ENCODE measurements at regions not wholly inside any gene's neighbourhood (a gene's known extent, or its start where the extent isn't known, plus 50 kb on each side); places are given as distances from the start of the nearest gene placed in this dataset.

GRCh38 chr3:168394439-168394838 lies 298.7 kb upstream of the GOLIM4 start:
- TF ChIP-seq CTCF (IDR thresholded peaks at IDR 0.05; ENCODE audit: poor library complexity) (no peak), EZH2 (IDR thresholded peaks at IDR 0.05; ENCODE audit: borderline replicate concordance) (no peak), EZH2phosphoT487 (IDR thresholded peaks at IDR 0.05; ENCODE audit: low read depth, severe bottlenecking, unreplicated experiment) (no peak)
